Spleen (tissue), 11 donors: ENCODE measurements at regions not wholly inside any gene's neighbourhood (a gene's known extent, or its start where the extent isn't known, plus 50 kb on each side); places are given as distances from the start of the nearest gene placed in this dataset.
"Not testable (repeated sequence)": the region's sequence is repeated elsewhere in the genome, so short reads cannot be mapped to it uniquely, and the experiment has no call there.

ENCODE experiments used
- DNase-seq: peaks from one replicate; pipeline ENCODE4 v3.0.0-alpha.2; 2020
- H3K27ac ChIP-seq, 8 donors: fragments of 200-600 bp; sonication (generic) in 7 of 8; 1 replicate in 4 of 8; 2 replicates in 4 of 8; pipeline versions ENCODE4 v1.5.0 to v1.8.0; 2016 to 2021; ENCODE audit warnings: inconsistent platforms in 4 of 8, mild to moderate bottlenecking in 4 of 8, moderate library complexity in 1 of 8
- H3K27me3 ChIP-seq, 7 donors: fragments of 200-600 bp; sonication (generic) in 6 of 7; replicated peaks in 1 of 7; 1 replicate in 4 of 7; 2 replicates in 3 of 7; pipeline versions ENCODE4 v1.5.0 to v1.8.0; 2016 to 2021; ENCODE audit warnings: inconsistent platforms in 3 of 7, mild to moderate bottlenecking in 1 of 7
- H3K36me3 ChIP-seq, 6 donors: fragments of 200-600 bp; sonication (generic) in 5 of 6; 1 replicate in 4 of 6; 2 replicates in 2 of 6; pipeline versions ENCODE4 v1.5.0 to v1.8.0; 2016 to 2021; ENCODE audit warnings: inconsistent platforms in 2 of 6
- H3K4me1 ChIP-seq, 6 donors: fragments of 200-600 bp; sonication (generic) in 5 of 6; 1 replicate in 3 of 6; 2 replicates in 3 of 6; pipeline versions ENCODE4 v1.5.0 to v1.8.0; 2016 to 2021; ENCODE audit warnings: inconsistent platforms in 3 of 6
- H3K4me3 ChIP-seq, 8 donors: fragments of 200-600 bp; sonication (generic) in 7 of 8; 1 replicate in 4 of 8; 2 replicates in 4 of 8; pipeline versions ENCODE4 v1.5.0 to v1.8.0; 2016 to 2021; ENCODE audit warnings: inconsistent platforms in 4 of 8, mild to moderate bottlenecking in 4 of 8, moderate library complexity in 2 of 8
- H3K9me3 ChIP-seq, 8 donors: fragments of 200-600 bp; sonication (generic) in 7 of 8; 1 replicate in 4 of 8; 2 replicates in 4 of 8; pipeline versions ENCODE4 v1.5.0 to v1.8.0; 2016 to 2021; ENCODE audit warnings: inconsistent platforms in 4 of 8
- POLR2A ChIP-seq, 3 donors: fragments of 450-650 bp; IDR thresholded peaks; one replicate each; pipeline ENCODE4 v1.5.1; 2017; ENCODE audit warnings: antibody characterized with exemption in 3 of 3, mild to moderate bottlenecking in 1 of 3
- POLR2AphosphoS5 ChIP-seq, 3 donors: sonication (generic); formaldehyde crosslinking; IDR thresholded peaks; one replicate each; pipeline ENCODE4 v1.5.1; 2017; ENCODE audit warnings: antibody characterized with exemption in 3 of 3
- WGBS, 5 donors: extraction: QIAGEN DNeasy Blood & Tissue Kit in 3 of 5; methylation state at CpG; one replicate each; pipeline versions ENCODE4 v1.1.5 to v1.1.7; 2013 to 2018; 5-methylcytosine and 5-hydroxymethylcytosine counted together
- intact Hi-C: fragments of 100-400 bp; cut with DNase I; formaldehyde crosslinking; loops from one replicate; pipeline ENCODE4 v1.15.0; 2023; ENCODE audit warnings: low total_unique reads
- TF ChIP-seq, protein P1 (sequence below), 11 experiments: fragments of 200-600 bp in 7 of 11; fragments of 450-650 bp in 4 of 11; sonication (generic) in 4 of 11; IDR thresholded peaks in 8 of 11; conservative IDR thresholded peaks in 3 of 11; 1 replicate in 7 of 11; 2 replicates in 4 of 11; pipeline versions ENCODE4 v1.4.0 to v1.8.0; 2016 to 2021; ENCODE audit warnings: antibody characterized with exemption in 11 of 11, inconsistent platforms in 4 of 11, mild to moderate bottlenecking in 1 of 11
- donor health status: healthy with polysubstance abuse.
- donor health status: DM: no; HTN: no; CAD: no; lungs with moderate emphysema.
- donor health status: DM: no; HTN: no; CAD: no.
- donor health status: Bipolar disorder and iron deficiency.
- donor health status: healthy.
- donor health status: DM: no; HTN: no; CAD: no.
- donor health status: DM: yes; HTN: yes; CAD: no.

GRCh38 chr3:70702132-70702531 is 389.7 kb upstream of the MDFIC2 start:
- intact Hi-C loops, result no loop called here
- Histone ChIP-seq H3K4me3 (no peak overlapping the region), H3K27me3 (peaks cover 0 to 15% (median 0%) of the 10 kb centered on the region in 7 donors), H3K4me1 (no peaks in the 10 kb centered on the region), H3K9me3 (no peaks in the 10 kb centered on the region), H3K36me3 (no peaks in the 10 kb centered on the region), H3K27ac (no peak overlapping the region)
- no peak for DNase-seq
- WGBS, 5 donors, result 46 to 74% (median 64%) methylated on average over 2 of the region's 2 CpGs
- TF ChIP-seq, protein P1, sequence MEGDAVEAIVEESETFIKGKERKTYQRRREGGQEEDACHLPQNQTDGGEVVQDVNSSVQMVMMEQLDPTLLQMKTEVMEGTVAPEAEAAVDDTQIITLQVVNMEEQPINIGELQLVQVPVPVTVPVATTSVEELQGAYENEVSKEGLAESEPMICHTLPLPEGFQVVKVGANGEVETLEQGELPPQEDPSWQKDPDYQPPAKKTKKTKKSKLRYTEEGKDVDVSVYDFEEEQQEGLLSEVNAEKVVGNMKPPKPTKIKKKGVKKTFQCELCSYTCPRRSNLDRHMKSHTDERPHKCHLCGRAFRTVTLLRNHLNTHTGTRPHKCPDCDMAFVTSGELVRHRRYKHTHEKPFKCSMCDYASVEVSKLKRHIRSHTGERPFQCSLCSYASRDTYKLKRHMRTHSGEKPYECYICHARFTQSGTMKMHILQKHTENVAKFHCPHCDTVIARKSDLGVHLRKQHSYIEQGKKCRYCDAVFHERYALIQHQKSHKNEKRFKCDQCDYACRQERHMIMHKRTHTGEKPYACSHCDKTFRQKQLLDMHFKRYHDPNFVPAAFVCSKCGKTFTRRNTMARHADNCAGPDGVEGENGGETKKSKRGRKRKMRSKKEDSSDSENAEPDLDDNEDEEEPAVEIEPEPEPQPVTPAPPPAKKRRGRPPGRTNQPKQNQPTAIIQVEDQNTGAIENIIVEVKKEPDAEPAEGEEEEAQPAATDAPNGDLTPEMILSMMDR (IDR thresholded peaks at IDR 0.05 in 8 of 11, conservative IDR thresholded peaks at IDR 0.05 in 3 of 11), result no peak
- no peak for TF ChIP-seq POLR2AphosphoS5 (IDR thresholded peaks at IDR 0.05)
- no peak for TF ChIP-seq POLR2A (IDR thresholded peaks at IDR 0.05)

DNA sequence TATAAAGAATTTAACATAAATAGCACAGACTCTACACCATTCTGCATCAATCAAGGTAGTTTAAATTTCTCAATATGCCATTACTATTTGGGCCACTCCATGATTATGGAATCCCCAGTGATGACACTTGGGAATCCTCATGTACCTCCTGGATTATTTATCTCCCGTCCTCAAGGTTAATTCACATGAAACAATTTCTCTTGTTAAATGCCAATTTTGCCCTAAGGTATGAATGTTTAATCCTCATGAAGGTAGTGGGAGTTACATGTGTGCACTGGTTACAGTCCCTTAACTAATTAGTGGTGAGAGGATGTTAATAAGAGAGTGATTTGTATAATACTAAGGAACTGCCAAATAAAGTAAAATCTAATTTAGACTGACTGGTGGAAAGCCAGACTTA is 372.3 kb upstream of the MDFIC2 start:
- WGBS, 5 donors, result 78 to 95% (median 81%) methylated on average over 1 of the region's 1 CpG

GRCh38 chr3:70675810-70676209 is 363.4 kb upstream of the MDFIC2 start:
- H3K4me3 ChIP-seq, DNase-seq, H3K4me1 ChIP-seq, H3K27ac ChIP-seq, intact Hi-C loops, H3K36me3 ChIP-seq, H3K27me3 ChIP-seq: not testable (repeated sequence)
- peaks cover 0 to 15% (median 9%) of the 10 kb centered on the region in 8 donors for H3K9me3 ChIP-seq
- WGBS, 5 donors, result 79 to 94% (median 88%) methylated on average over 3 of the region's 3 CpGs

More for the DNA sequence above, 372.3 kb upstream of the MDFIC2 start:
- intact Hi-C loops, result no loop called here
- TF ChIP-seq POLR2A (IDR thresholded peaks at IDR 0.05) (no peak), POLR2AphosphoS5 (IDR thresholded peaks at IDR 0.05) (no peak)
- TF ChIP-seq, protein P1 (IDR thresholded peaks at IDR 0.05 in 8 of 11, conservative IDR thresholded peaks at IDR 0.05 in 3 of 11), result no peak
- Histone ChIP-seq H3K4me1 (no peaks in the 10 kb centered on the region), H3K4me3 (no peak overlapping the region), H3K9me3 (peaks cover 0 to 8% (median 0%) of the 10 kb centered on the region in 8 donors), H3K36me3 (no peaks in the 10 kb centered on the region), H3K27ac (no peak overlapping the region), H3K27me3 (peaks cover 0 to 6% (median 0%) of the 10 kb centered on the region in 7 donors)
- no peak for DNase-seq

DNA sequence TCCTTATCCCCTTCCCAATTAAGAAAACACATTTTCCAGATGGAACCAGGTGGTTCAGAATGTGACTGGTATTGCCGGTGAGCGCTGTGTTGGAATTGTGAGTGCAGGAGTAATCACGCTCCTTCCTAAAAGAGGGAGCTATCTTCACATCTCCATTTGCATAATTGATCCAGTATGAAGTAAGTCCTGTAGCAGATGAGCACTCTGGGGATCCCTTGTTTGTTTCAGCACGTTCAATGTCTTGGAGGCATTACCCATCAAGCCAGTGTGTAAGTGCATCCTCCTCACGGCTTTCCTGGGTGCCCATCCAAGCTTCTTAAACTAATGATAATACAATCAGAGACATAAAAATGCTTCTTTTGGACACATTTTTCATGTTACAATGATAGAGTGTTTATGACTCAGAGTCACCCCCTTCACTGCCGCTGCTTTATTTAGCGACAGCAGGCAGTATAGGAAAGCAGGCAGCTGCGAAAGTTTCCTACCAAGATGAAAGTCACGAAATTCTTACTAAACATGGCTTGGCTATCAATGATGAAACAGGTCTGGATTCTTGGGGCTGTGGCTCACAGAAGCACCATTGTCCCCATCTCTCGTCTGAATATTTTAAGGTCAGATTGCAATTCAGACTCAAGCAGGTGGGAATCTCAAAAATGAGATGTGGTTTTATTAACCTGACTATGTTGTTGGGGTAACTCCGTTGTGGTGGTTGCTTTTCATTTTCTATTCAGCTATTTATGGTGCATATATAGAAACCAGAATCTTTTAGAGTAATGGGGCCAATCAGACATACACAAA is 346.3 kb upstream of the MDFIC2 start:
- H3K36me3 ChIP-seq, result no peaks in the 10 kb centered on the region
- peaks cover 0 to 18% (median 0%) of the 10 kb centered on the region in 7 donors for H3K27me3 ChIP-seq
- no peak for DNase-seq
- peaks cover 0 to 3% (median 0%) of the 10 kb centered on the region in 8 donors for H3K9me3 ChIP-seq
- H3K4me3 ChIP-seq, result no peak overlapping the region
- intact Hi-C loops, result no loop called here
- H3K27ac ChIP-seq, result no peak overlapping the region
- WGBS, 5 donors, result 80 to 90% (median 88%) methylated on average over 11 of the region's 11 CpGs
- TF ChIP-seq POLR2A (IDR thresholded peaks at IDR 0.05) (no peak), POLR2AphosphoS5 (IDR thresholded peaks at IDR 0.05) (no peak)
- no peaks in the 10 kb centered on the region for H3K4me1 ChIP-seq

DNA sequence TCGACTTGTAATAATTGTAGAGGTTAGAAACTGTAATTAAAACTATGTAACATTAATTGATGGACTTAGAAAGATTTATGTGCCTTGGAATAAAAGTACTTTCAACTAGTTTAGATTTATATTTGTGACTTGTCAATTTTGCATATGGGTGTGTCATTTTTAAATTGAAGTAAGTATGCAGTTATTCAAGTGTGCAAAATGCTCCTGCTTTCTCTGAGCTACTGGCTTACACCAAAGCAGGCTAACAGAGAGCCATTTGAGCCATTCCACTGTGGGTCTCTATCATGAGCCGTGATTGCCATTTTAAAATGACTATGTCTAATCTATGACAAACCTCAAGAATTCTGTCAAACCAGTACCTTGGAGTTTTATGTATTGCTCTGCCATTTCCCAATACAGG is 345.0 kb upstream of the MDFIC2 start:
- peaks cover 0 to 3% (median 0%) of the 10 kb centered on the region in 8 donors for H3K9me3 ChIP-seq
- H3K27ac ChIP-seq, result no peak overlapping the region
- WGBS, 5 donors, result 72 to 84% (median 80%) methylated on average over 2 of the region's 2 CpGs
- H3K4me3 ChIP-seq, result no peak overlapping the region
- H3K4me1 ChIP-seq, result no peaks in the 10 kb centered on the region
- TF ChIP-seq, protein P1 (IDR thresholded peaks at IDR 0.05 in 8 of 11, conservative IDR thresholded peaks at IDR 0.05 in 3 of 11), result no peak
- TF ChIP-seq POLR2A (IDR thresholded peaks at IDR 0.05), result no peak
- intact Hi-C loops, result no loop called here
- DNase-seq, result no peak
- peaks cover 0 to 18% (median 0%) of the 10 kb centered on the region in 7 donors for H3K27me3 ChIP-seq
- no peaks in the 10 kb centered on the region for H3K36me3 ChIP-seq
